Tibial artery (tissue), 4 donors: ENCODE measurements at regions not wholly inside any gene's neighbourhood (a gene's known extent, or its start where the extent isn't known, plus 50 kb on each side); places are given as distances from the start of the nearest gene placed in this dataset.

Experiments
- DNase-seq, 2 donors: peaks; one replicate each; pipeline ENCODE4 v3.0.0-alpha.2; 2019
- H3K27ac ChIP-seq, 2 donors: fragments of 200-600 bp; sonication (generic) in 1 of 2; 1 replicate in 1 of 2; 2 replicates in 1 of 2; pipeline ENCODE4 v1.5.1; 2018 to 2019; ENCODE audit warnings: mild to moderate bottlenecking in 1 of 2
- H3K27me3 ChIP-seq, 2 donors: fragments of 200-600 bp; sonication (generic) in 1 of 2; one replicate each; pipeline versions ENCODE4 v1.5.1 to v1.6.0; 2016 to 2019
- H3K36me3 ChIP-seq, 3 donors: fragments of 200-600 bp; sonication (generic) in 2 of 3; one replicate each; pipeline ENCODE4 v1.5.1; 2016 to 2019; ENCODE audit warnings: mild to moderate bottlenecking in 2 of 3
- H3K4me1 ChIP-seq, 4 donors: fragments of 200-600 bp; sonication (generic) in 2 of 4; 1 replicate in 3 of 4; 2 replicates in 1 of 4; pipeline ENCODE4 v1.5.1; 2016 to 2019
- H3K4me3 ChIP-seq, 2 donors: fragments of 200-600 bp; sonication (generic) in 1 of 2; 1 replicate in 1 of 2; 2 replicates in 1 of 2; pipeline ENCODE4 v1.5.1; 2018 to 2019; ENCODE audit warnings: mild to moderate bottlenecking in 2 of 2
- H3K9me3 ChIP-seq, 3 donors: fragments of 200-600 bp; sonication (generic) in 1 of 3; one replicate each; pipeline ENCODE4 v1.5.1; 2016 to 2019
- CTCF ChIP-seq, 2 experiments: fragments of 200-600 bp in 1 of 2; fragments of 450-650 bp in 1 of 2; IDR thresholded peaks; one replicate each; pipeline ENCODE4 v1.5.1; 2017 to 2019; ENCODE audit warnings: antibody characterized with exemption in 2 of 2, mild to moderate bottlenecking in 1 of 2, moderate library complexity in 1 of 2
- intact Hi-C: fragments of 100-400 bp; cut with DNase I; formaldehyde crosslinking; loops from one replicate; pipeline ENCODE4 v1.15.0; 2023; ENCODE audit warnings: low total_unique reads

GRCh38 chr6:103797738-103798137 lies 1062.0 kb downstream of the HACE1 start:
- Histone ChIP-seq H3K4me3 (no peak overlapping the region), H3K27ac (no peak overlapping the region), H3K9me3 (no peaks in the 10 kb centered on the region), H3K36me3 (no peaks in the 10 kb centered on the region), H3K4me1 (no peaks in the 10 kb centered on the region), H3K27me3 (no peaks in the 10 kb centered on the region)
- intact Hi-C loops, result no loop called here
- DNase-seq, result no peak
- no peak for TF ChIP-seq CTCF (IDR thresholded peaks at IDR 0.05)

- Histone ChIP-seq H3K4me1 (no peaks in the 10 kb centered on the region), H3K9me3 (no peaks in the 10 kb centered on the region), H3K27me3 (no peaks in the 10 kb centered on the region), H3K27ac (no peak overlapping the region), H3K4me3 (no peak overlapping the region), H3K36me3 (no peaks in the 10 kb centered on the region)
- TF ChIP-seq CTCF (IDR thresholded peaks at IDR 0.05), result no peak
- intact Hi-C loops, result no loop called here
- no peak for DNase-seq
Measured at GRCh38 chr6:103791458-103791857, 1068.3 kb downstream of the HACE1 start.

GRCh38 chr6:103784117-103784516 lies 1075.6 kb downstream of the HACE1 start:
- no peak overlapping the region for H3K4me3 ChIP-seq
- intact Hi-C loops, result no loop called here
- H3K27me3 ChIP-seq, result no peaks in the 10 kb centered on the region
- no peaks in the 10 kb centered on the region for H3K36me3 ChIP-seq
- no peaks in the 10 kb centered on the region for H3K9me3 ChIP-seq
- H3K4me1 ChIP-seq, result no peaks in the 10 kb centered on the region
- TF ChIP-seq CTCF (IDR thresholded peaks at IDR 0.05), result no peak
- no peak for DNase-seq
- no peak overlapping the region for H3K27ac ChIP-seq

- no peaks in the 10 kb centered on the region for H3K4me1 ChIP-seq
- H3K4me3 ChIP-seq, result no peak overlapping the region
- no peaks in the 10 kb centered on the region for H3K9me3 ChIP-seq
- DNase-seq, result no peak
- no peaks in the 10 kb centered on the region for H3K36me3 ChIP-seq
- intact Hi-C loops, result no loop called here
- no peak overlapping the region for H3K27ac ChIP-seq
- H3K27me3 ChIP-seq, result no peaks in the 10 kb centered on the region
- TF ChIP-seq CTCF (IDR thresholded peaks at IDR 0.05), result no peak
Measured at GRCh38 chr6:103783329-103783728, 1076.4 kb downstream of the HACE1 start.

GRCh38 chr6:103769431-103769830 lies 1090.3 kb downstream of the HACE1 start:
- Histone ChIP-seq H3K4me1 (no peaks in the 10 kb centered on the region), H3K27ac (no peak overlapping the region), H3K36me3 (no peaks in the 10 kb centered on the region), H3K27me3 (no peaks in the 10 kb centered on the region), H3K9me3 (no peaks in the 10 kb centered on the region), H3K4me3 (no peak overlapping the region)
- TF ChIP-seq CTCF (IDR thresholded peaks at IDR 0.05), result no peak
- intact Hi-C loops, result no loop called here
- no peak for DNase-seq

GRCh38 chr6:103750603-103751002 lies 1109.1 kb downstream of the HACE1 start:
- intact Hi-C loops, result no loop called here
- Histone ChIP-seq H3K27ac (no peak overlapping the region), H3K9me3 (no peaks in the 10 kb centered on the region), H3K4me1 (no peaks in the 10 kb centered on the region), H3K4me3 (no peak overlapping the region), H3K36me3 (no peaks in the 10 kb centered on the region), H3K27me3 (no peaks in the 10 kb centered on the region)
- DNase-seq, result no peak
- no peak for TF ChIP-seq CTCF (IDR thresholded peaks at IDR 0.05)
